SKM-1 (cell line): ENCODE measurements at regions not wholly inside any gene's neighbourhood (a gene's known extent, or its start where the extent isn't known, plus 50 kb on each side); places are given as distances from the start of the nearest gene placed in this dataset.

Experiments
- DNase-seq: peaks from one replicate; lab custom pipeline; 2025; ENCODE audit not compliant: unreplicated experiment; lab: John Stamatoyannopoulos, UW

DNA sequence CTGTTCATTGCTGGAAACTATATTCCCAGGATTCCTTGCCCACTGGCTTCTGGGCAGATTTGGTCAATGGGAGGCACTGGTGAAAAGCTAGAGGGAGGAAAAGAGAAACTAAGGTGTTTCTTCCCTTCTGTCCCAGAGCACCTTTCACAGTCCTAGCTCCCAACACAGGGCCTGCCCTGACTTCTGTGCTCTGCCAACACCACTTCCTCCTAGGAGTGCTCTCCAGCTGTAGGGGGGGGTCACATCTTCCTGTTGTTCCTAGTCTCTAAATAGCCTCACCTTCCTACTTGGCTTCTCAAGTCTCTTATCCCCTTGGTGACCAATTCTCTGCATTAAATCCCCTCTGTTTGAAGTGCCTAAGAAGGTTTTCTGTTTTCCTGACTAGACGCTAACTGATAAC is 115.4 kb downstream of the ADRB2 start:
- no peak for DNase-seq

DNA sequence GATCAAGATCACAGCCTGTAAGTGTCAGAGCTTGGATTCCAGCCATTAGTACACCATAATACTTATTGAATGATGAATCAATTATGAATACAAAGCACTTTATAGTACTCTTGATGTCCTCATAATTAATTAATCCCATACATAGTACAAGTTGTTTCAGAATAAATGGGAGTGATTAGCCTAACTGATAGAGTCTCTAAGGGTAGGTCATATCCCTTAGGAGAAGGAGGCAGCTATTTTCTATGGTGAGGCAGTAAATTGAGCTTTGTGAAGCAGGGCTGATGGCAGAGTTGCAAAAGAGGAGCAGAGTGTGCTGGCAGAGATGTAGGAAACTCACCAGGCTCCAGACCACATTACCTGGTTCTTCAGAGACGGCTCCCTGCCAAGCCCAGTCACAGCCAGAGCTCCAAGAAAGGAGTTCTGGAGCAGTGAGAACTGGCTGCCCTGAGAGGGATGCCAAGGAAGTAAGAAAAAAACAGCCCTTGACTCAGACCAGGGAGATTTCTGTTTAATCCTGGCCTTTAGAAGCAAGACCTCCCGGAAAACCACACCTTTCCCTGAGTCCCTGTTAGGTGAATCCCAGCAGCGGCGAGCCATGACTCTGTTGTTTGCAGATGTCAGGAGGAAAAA is 112.9 kb downstream of the SH3TC2 start:
- DNase-seq: no peak

DNA sequence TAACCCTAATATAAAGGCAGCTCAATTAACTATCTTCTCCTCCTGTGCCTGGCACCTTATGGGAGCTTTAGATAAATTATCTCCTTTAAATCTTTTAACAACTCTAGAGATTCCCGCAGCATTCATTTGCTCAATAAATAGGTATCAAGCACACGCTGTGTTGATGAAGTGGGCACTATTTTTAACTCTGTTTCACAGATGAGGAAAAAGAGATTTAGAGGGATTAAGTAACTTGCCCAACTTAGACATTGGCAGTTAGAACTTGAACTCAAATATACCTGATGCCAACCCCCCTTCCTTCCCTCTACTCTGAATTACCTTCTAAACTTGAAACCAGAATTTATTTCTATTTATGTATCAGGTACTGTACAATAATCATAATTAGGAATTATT is 112.4 kb downstream of the SH3TC2 start:
- no peak for DNase-seq

DNA sequence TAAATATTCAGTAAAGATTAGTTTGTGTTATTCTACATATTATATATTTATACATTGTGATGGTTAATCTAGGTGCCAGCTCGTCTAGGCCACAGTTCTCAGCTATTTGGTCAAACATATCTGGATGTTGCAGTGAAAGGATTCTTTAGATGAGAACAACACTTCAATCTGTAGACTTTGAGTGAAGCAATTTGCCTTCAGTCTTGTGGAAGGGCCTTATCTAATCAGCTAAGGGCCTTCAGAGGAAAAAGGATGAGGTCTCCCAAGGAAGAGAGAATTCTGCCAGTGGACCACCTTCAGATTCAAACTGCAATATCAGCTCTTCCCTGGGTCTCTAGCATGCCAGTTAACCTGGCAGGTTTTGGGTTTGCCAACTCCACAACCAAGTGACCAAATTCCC is 112.0 kb downstream of the SH3TC2 start:
- DNase-seq: no peak

DNA sequence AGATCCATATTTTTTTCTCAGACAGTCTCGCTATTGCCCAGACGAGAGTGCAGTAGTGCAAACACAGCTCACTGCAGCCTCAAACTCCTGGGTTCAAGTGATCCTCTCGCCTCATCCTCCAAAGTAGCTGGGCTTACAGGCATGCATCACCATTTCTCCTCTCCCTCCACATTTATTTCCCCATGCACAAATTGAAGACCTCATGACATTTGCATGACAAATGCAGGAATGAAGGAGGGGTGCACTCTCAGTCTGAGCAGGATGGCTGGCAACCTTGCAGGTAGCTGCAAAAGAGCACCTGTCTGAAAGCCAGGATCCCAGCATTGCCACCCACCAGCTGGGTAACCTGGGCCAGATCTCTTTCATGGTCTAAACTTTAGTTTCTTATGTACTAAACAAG is 111.2 kb downstream of the SH3TC2 start:
- no peak for DNase-seq

DNA sequence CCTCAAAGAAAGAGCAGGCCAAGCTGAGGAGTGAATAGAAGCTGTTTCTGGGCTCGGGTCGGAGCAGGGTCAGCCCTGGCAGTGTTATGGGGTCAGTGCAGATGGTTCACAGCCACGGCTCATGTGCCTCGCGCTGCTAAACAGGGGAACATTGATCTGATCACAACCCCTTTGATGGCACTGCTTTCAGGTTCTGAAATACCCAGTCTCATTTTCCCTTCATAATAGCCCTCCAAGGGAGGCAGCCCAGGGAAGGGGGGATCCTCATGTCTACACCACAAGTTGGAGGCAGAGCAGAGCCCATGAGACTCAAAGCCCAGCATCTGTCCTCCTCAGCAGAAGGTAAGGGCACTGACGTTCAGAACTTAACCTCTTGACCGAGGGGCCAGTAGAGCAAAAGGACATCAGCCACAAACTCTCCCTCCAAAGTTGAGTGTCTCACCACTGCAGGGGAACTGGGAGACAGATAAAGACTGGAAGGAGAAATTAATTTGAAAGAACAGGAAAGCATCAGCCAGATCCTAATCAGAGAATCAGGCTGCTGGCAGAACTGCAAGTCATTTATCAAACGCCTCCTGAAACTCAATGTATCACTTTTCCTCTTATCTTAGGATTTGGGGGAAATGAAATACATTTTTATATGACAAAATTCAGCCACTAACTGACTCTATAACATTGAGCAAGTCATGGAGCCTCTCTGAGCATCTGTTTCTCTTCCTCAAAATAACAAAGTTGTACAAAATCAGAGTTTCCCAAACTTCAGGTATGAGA is 110.6 kb downstream of the SH3TC2 start:
- DNase-seq: no peak

DNA sequence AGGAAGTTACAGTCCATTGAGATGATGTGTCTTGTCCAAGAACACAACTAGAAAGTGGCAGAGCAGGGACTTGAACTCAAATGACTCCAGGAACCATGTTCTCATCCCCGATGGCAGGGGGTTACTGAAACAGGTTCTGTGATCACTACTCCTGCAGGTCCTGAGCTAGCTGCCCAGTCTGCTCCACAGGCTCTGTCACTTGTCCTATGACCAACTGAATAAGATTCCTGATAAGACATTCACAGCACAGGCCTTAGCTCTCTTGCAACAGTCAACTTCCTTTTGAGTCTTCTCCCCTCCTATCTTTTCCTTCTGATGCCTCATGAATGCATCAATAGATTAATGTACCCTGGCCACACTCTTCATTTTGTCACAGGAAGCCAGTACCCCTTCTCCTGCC is 109.2 kb downstream of the SH3TC2 start:
- no peak for DNase-seq
